Tibial artery (tissue), 4 donors: ENCODE measurements at regions not wholly inside any gene's neighbourhood (a gene's known extent, or its start where the extent isn't known, plus 50 kb on each side); places are given as distances from the start of the nearest gene placed in this dataset.

Experiments used
- DNase-seq, 2 donors: peaks; one replicate each; pipeline ENCODE4 v3.0.0-alpha.2; 2019
- H3K27ac ChIP-seq, 2 donors: fragments of 200-600 bp; sonication (generic) in 1 of 2; 1 replicate in 1 of 2; 2 replicates in 1 of 2; pipeline ENCODE4 v1.5.1; 2018 to 2019; ENCODE audit warnings: mild to moderate bottlenecking in 1 of 2
- H3K27me3 ChIP-seq, 2 donors: fragments of 200-600 bp; sonication (generic) in 1 of 2; one replicate each; pipeline versions ENCODE4 v1.5.1 to v1.6.0; 2016 to 2019
- H3K36me3 ChIP-seq, 3 donors: fragments of 200-600 bp; sonication (generic) in 2 of 3; one replicate each; pipeline ENCODE4 v1.5.1; 2016 to 2019; ENCODE audit warnings: mild to moderate bottlenecking in 2 of 3
- H3K4me1 ChIP-seq, 4 donors: fragments of 200-600 bp; sonication (generic) in 2 of 4; 1 replicate in 3 of 4; 2 replicates in 1 of 4; pipeline ENCODE4 v1.5.1; 2016 to 2019
- H3K4me3 ChIP-seq, 2 donors: fragments of 200-600 bp; sonication (generic) in 1 of 2; 1 replicate in 1 of 2; 2 replicates in 1 of 2; pipeline ENCODE4 v1.5.1; 2018 to 2019; ENCODE audit warnings: mild to moderate bottlenecking in 2 of 2
- H3K9me3 ChIP-seq, 3 donors: fragments of 200-600 bp; sonication (generic) in 1 of 3; one replicate each; pipeline ENCODE4 v1.5.1; 2016 to 2019
- intact Hi-C: fragments of 100-400 bp; cut with DNase I; formaldehyde crosslinking; loops from one replicate; pipeline ENCODE4 v1.15.0; 2023; ENCODE audit warnings: low total_unique reads
- TF ChIP-seq, protein P1 (sequence below), 2 experiments: fragments of 200-600 bp in 1 of 2; fragments of 450-650 bp in 1 of 2; IDR thresholded peaks; one replicate each; pipeline ENCODE4 v1.5.1; 2017 to 2019; ENCODE audit warnings: antibody characterized with exemption in 2 of 2, mild to moderate bottlenecking in 1 of 2, moderate library complexity in 1 of 2

DNA sequence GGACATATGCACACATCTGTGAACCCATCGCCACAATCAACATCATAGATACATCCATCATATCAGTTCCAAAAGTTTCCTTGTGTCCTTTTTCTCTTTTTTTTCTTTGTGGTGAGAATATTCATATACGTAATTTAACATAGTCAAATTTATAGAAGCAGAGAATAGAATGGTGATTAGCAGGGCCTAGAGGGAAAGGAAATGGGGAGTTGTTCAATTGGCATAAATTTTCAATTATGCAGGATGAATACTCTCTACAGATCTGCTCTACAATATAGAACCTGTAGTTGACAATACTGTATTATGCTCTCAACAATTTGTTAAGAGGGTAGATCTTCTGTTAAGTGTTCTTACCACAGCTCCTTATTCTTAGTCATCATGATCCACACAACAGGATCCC lies 413.2 kb downstream of the SHISA9 start:
- Histone ChIP-seq H3K36me3 (no peaks in the 10 kb centered on the region), H3K4me3 (no peak overlapping the region), H3K4me1 (no peaks in the 10 kb centered on the region), H3K27me3 (no peaks in the 10 kb centered on the region), H3K9me3 (no peaks in the 10 kb centered on the region), H3K27ac (no peak overlapping the region)
- intact Hi-C loops = no loop called here
- TF ChIP-seq, protein P1, sequence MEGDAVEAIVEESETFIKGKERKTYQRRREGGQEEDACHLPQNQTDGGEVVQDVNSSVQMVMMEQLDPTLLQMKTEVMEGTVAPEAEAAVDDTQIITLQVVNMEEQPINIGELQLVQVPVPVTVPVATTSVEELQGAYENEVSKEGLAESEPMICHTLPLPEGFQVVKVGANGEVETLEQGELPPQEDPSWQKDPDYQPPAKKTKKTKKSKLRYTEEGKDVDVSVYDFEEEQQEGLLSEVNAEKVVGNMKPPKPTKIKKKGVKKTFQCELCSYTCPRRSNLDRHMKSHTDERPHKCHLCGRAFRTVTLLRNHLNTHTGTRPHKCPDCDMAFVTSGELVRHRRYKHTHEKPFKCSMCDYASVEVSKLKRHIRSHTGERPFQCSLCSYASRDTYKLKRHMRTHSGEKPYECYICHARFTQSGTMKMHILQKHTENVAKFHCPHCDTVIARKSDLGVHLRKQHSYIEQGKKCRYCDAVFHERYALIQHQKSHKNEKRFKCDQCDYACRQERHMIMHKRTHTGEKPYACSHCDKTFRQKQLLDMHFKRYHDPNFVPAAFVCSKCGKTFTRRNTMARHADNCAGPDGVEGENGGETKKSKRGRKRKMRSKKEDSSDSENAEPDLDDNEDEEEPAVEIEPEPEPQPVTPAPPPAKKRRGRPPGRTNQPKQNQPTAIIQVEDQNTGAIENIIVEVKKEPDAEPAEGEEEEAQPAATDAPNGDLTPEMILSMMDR (IDR thresholded peaks at IDR 0.05) = no peak
- DNase-seq = no peak

DNA sequence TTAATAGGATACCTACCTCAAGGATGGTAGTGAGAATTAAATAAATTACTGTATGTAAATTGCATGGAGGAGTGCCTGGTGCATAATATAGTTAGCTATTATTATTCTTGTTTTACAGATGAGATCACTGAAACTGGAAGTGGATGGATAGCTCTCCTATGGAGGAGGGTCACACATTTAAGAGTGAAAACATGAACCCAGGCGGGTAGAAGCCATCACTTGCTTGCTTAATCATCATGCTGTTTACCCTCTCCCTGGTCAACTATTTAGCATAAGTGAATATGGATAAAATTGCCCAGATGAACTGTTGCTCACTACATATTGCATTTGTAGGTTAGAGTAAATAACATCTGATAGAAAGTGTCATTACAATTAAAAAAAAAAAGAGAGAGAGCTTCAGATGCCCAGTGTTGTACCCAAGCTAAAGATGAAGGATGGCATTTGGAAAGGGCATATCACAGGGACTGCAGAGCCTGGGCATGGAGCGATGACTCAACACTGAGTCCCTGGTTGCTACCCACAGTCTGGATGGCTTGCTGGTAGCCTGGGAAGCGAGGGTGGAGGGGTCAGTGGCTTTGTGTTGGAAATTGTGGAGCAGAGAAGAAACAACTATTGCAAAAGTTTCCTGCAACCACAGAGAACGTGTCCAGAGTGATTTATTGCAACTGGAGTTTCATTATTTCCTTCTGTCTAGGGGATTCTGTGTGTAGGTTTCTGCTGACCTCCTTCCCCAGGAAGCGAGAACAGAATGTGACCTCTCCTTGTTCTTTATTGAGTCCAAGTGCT lies 414.4 kb downstream of the SHISA9 start:
- no peaks in the 10 kb centered on the region for H3K27me3 ChIP-seq
- DNase-seq = no peak
- TF ChIP-seq, protein P1 (IDR thresholded peaks at IDR 0.05) = no peak
- no peaks in the 10 kb centered on the region for H3K9me3 ChIP-seq
- H3K36me3 ChIP-seq = no peaks in the 10 kb centered on the region
- no peaks in the 10 kb centered on the region for H3K4me1 ChIP-seq
- intact Hi-C loops = no loop called here
- H3K27ac ChIP-seq = no peak overlapping the region
- no peak overlapping the region for H3K4me3 ChIP-seq

DNA sequence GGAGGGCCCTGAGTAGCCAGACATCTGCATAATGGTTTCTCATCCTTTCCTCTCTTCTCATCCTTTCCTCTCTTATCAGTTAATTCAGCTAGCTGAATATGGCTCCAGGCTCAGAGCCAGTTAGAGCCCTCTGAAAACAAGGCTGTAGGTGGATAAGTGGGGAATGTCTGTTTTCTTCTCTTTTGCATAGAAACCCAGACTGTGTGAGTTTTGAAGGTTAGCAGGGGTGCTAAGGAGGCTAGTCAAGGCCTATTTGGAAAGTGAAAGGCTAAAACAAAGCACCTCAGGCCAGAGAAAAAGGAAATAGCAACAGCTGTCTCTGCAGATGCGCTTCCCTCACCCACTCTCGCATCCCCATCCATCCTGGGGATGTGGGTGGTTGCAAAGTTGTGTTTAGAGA lies 420.9 kb downstream of the SHISA9 start:
- Histone ChIP-seq H3K4me3 (no peak overlapping the region), H3K27ac (no peak overlapping the region), H3K27me3 (no peaks in the 10 kb centered on the region), H3K4me1 (no peaks in the 10 kb centered on the region), H3K9me3 (no peaks in the 10 kb centered on the region), H3K36me3 (no peaks in the 10 kb centered on the region)
- DNase-seq = no peak
- TF ChIP-seq, protein P1 (IDR thresholded peaks at IDR 0.05) = no peak
- intact Hi-C loops = no loop called here

DNA sequence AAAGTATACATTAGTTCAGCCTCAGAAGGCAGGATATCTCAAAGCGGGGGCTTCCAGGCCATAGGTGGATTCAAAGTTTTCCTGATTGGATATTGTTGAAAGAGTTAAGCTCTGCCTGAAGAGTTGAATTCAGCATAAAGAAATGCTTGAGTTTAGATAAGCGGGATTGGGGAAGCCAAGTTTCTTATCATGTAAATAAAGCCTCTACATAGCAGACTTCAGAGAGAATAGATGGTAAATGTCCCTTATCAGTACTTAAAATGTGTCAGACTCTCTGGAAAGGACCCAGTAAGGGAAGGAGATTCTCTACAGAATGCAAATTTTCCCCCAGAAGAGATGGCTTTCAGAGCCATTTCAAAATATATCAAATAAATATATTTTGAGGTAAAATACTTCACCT lies 423.5 kb downstream of the SHISA9 start:
- intact Hi-C loops = no loop called here
- no peak overlapping the region for H3K27ac ChIP-seq
- H3K9me3 ChIP-seq = no peaks in the 10 kb centered on the region
- H3K36me3 ChIP-seq = no peaks in the 10 kb centered on the region
- TF ChIP-seq, protein P1 (IDR thresholded peaks at IDR 0.05) = no peak
- H3K27me3 ChIP-seq = no peaks in the 10 kb centered on the region
- H3K4me3 ChIP-seq = no peak overlapping the region
- no peaks in the 10 kb centered on the region for H3K4me1 ChIP-seq
- DNase-seq = no peak

DNA sequence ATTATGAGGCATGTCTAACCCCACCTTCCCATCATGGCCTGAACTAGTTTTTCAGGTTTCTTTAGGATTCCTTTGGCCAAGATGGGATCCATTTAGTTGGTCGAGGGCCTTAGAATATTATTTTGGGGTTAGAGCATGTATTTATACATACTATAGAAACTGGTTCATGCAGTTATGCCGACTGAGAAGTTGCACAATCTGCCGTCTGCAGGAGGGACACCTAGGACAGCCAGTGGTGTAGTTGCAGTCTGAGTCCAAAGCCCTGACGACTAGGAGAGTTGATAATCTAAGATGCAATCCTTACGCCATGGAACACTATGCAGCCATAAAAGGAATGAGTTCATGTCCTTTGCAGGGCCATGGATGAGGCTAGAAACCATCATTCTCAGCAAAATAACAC lies 424.0 kb downstream of the SHISA9 start:
- TF ChIP-seq, protein P1 (IDR thresholded peaks at IDR 0.05) = no peak
- H3K4me1 ChIP-seq = no peaks in the 10 kb centered on the region
- no peak overlapping the region for H3K27ac ChIP-seq
- no peak for DNase-seq
- intact Hi-C loops = no loop called here
- H3K9me3 ChIP-seq = no peaks in the 10 kb centered on the region
- no peaks in the 10 kb centered on the region for H3K27me3 ChIP-seq
- H3K36me3 ChIP-seq = no peaks in the 10 kb centered on the region
- no peak overlapping the region for H3K4me3 ChIP-seq
